ENCODE measurements at regions not wholly inside any gene's neighbourhood (a gene's known extent, or its start where the extent isn't known, plus 50 kb on each side); places are given as distances from the start of the nearest gene placed in this dataset.

DNA sequence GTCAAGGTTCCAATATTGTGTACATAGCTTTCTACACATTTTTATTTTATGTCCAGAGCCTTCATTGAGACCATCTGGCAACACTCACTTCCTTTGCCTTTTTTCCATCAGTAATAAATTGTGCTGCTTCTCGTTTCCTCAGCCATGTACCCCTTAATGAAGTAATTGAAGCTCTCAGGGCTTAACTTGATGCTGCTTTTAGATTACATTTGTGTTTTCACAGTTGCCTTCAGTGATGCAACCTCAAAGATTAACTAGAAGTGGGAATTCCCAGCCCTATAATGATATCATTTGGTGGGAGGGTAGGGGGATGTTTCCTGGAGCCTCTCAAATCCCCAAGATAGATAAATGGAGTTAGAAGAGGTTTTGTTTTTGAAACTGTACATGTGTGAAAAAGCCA lies 80.2 kb upstream of the KRR1 start:
- H2AFZ ChIP-seq, result no peak overlapping the region
- H3K27me3 ChIP-seq (ENCODE audit: control insufficient read depth, insufficient read depth, low read length), result no peaks in the 10 kb centered on the region
- no peak overlapping the region for H3K4me2 ChIP-seq (ENCODE audit: low read length)
- H3K4me3 ChIP-seq (ENCODE audit: low read depth, low read length), result no peak overlapping the region
- no peak overlapping the region for H3K9ac ChIP-seq
- H3K9me3 ChIP-seq (ENCODE audit: control insufficient read depth, low read length), result no peaks in the 10 kb centered on the region
- no peaks in the 10 kb centered on the region for H3K79me2 ChIP-seq
- H3K4me1 ChIP-seq, result no peaks in the 10 kb centered on the region
- H3K27ac ChIP-seq, result no peak overlapping the region
- H3K36me3 ChIP-seq (ENCODE audit: control insufficient read depth, insufficient read depth, low read length), result no peaks in the 10 kb centered on the region
- TF ChIP-seq, protein P1, sequence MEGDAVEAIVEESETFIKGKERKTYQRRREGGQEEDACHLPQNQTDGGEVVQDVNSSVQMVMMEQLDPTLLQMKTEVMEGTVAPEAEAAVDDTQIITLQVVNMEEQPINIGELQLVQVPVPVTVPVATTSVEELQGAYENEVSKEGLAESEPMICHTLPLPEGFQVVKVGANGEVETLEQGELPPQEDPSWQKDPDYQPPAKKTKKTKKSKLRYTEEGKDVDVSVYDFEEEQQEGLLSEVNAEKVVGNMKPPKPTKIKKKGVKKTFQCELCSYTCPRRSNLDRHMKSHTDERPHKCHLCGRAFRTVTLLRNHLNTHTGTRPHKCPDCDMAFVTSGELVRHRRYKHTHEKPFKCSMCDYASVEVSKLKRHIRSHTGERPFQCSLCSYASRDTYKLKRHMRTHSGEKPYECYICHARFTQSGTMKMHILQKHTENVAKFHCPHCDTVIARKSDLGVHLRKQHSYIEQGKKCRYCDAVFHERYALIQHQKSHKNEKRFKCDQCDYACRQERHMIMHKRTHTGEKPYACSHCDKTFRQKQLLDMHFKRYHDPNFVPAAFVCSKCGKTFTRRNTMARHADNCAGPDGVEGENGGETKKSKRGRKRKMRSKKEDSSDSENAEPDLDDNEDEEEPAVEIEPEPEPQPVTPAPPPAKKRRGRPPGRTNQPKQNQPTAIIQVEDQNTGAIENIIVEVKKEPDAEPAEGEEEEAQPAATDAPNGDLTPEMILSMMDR (IDR thresholded peaks at IDR 0.05), result no peak

DNA sequence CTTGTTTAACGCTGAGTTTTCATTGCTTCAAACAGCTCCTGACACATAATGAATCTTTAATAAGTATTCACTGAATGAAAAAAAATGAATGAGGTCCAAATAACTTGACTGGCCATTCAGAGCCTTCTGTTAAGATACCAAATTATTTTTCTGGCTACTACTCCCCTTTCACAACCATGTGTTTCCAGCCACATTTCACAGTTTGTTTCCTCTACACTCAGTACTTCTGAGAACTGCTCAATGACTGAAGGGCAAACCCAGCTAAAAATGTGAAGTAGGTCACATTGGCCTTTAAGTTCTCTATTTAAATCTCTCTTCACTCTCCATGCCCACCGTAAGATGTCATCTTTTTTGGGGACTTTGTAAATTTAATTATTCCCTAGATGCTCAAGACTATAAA lies 78.4 kb upstream of the KRR1 start:
- H3K4me3 ChIP-seq (ENCODE audit: low read depth, low read length), result no peak overlapping the region
- no peaks in the 10 kb centered on the region for H3K9me3 ChIP-seq (ENCODE audit: control insufficient read depth, low read length)
- H3K27me3 ChIP-seq (ENCODE audit: control insufficient read depth, insufficient read depth, low read length), result no peaks in the 10 kb centered on the region
- no peak overlapping the region for H3K27ac ChIP-seq
- no peak overlapping the region for H3K9ac ChIP-seq
- no peaks in the 10 kb centered on the region for H3K4me1 ChIP-seq
- H3K4me2 ChIP-seq (ENCODE audit: low read length), result no peak overlapping the region
- no peak overlapping the region for H2AFZ ChIP-seq
- H3K36me3 ChIP-seq (ENCODE audit: control insufficient read depth, insufficient read depth, low read length), result no peaks in the 10 kb centered on the region
- TF ChIP-seq, protein P1 (IDR thresholded peaks at IDR 0.05), result no peak
- H3K79me2 ChIP-seq, result no peaks in the 10 kb centered on the region

DNA sequence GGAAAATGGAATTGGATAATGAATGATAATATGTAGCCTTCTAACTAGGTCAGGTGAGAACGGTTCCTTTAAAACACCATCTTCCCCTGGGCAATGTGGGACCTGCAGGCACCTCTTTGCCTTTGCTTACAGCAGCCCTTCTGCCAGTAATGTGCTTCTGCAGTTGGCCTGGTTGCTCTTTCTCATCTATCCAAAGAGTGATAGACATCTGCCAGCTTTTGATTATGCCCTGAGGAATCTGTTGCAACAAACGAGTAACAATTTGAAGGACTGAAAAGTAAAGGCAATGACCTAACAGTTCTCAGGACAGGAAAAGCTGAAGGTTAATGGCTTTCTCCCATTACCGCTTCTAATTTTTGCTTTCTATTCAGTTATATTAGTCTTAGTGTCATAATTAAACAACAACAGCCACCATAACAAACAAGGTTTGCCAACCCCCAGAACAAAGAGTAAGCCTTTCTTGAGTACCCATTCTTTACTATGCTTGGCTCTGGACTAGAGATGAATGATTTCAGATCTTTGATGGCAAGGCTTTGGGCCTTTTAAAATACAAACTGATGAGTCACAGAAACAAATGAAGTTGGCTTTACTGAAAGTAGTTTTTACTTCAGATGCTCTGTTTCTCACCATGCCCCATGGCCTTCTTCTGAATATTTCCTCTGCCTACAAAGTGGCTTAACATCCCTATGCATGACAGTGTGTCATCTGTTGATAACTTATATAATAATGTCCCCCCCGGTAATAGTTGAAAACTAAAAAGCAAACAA lies 76.1 kb upstream of the KRR1 start:
- H3K79me2 ChIP-seq, result no peaks in the 10 kb centered on the region
- no peaks in the 10 kb centered on the region for H3K36me3 ChIP-seq (ENCODE audit: control insufficient read depth, insufficient read depth, low read length)
- no peaks in the 10 kb centered on the region for H3K4me1 ChIP-seq
- no peaks in the 10 kb centered on the region for H3K9me3 ChIP-seq (ENCODE audit: control insufficient read depth, low read length)
- no peak overlapping the region for H3K4me3 ChIP-seq (ENCODE audit: low read depth, low read length)
- H3K27ac ChIP-seq, result no peak overlapping the region
- H3K27me3 ChIP-seq (ENCODE audit: control insufficient read depth, insufficient read depth, low read length), result no peaks in the 10 kb centered on the region
- H2AFZ ChIP-seq, result no peak overlapping the region
- TF ChIP-seq, protein P1 (IDR thresholded peaks at IDR 0.05), result no peak
- H3K4me2 ChIP-seq (ENCODE audit: low read length), result no peak overlapping the region
- H3K9ac ChIP-seq, result no peak overlapping the region

DNA sequence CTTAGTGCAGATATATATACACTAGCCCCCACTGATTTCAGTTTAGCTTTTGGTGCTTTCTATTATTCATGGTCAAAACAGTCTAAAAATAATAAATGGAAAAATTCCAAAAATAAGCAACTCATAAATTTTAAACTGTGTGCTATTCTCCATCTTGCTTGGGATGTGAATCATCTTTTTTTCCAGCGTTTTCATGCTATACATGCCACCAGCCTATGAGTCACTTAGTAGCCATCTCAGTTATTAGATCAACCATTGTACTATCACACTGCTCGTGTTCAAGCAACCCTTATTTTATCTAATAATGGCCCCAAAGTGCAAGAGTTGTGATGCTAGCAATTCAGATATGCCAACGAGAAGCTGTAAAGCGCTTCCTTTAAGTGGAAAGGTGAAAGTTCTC lies 73.9 kb upstream of the KRR1 start:
- Histone ChIP-seq H3K36me3 (ENCODE audit: control insufficient read depth, insufficient read depth, low read length) (no peaks in the 10 kb centered on the region), H2AFZ (no peak overlapping the region), H3K79me2 (no peaks in the 10 kb centered on the region), H3K27ac (no peak overlapping the region), H3K9me3 (ENCODE audit: control insufficient read depth, low read length) (no peaks in the 10 kb centered on the region), H3K27me3 (ENCODE audit: control insufficient read depth, insufficient read depth, low read length) (no peaks in the 10 kb centered on the region), H3K4me3 (ENCODE audit: low read depth, low read length) (no peak overlapping the region), H3K4me2 (ENCODE audit: low read length) (no peak overlapping the region), H3K4me1 (no peaks in the 10 kb centered on the region), H3K9ac (no peak overlapping the region)
- TF ChIP-seq, protein P1 (IDR thresholded peaks at IDR 0.05), result no peak

DNA sequence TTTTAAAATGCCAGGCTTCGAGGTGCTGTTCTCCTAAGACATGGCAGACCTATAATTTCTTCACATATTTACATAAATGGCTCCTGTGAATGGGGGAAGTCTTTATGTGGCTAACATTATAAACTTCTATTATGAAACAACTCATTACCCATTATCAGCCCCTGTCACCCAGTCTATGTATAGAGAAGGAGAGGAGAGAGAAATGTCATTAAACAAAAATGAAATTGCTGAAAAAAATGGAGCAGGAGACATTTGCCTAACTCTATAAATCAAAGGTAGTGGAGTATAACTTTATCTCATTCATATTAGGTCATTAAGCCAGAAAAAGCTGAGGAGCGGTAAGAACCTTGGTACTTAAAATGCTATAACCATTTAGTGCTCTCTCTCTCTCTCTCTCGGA lies 71.9 kb upstream of the KRR1 start:
- no peak overlapping the region for H3K9ac ChIP-seq
- no peaks in the 10 kb centered on the region for H3K36me3 ChIP-seq (ENCODE audit: control insufficient read depth, insufficient read depth, low read length)
- H3K27me3 ChIP-seq (ENCODE audit: control insufficient read depth, insufficient read depth, low read length), result no peaks in the 10 kb centered on the region
- H3K27ac ChIP-seq, result no peak overlapping the region
- no peak overlapping the region for H3K4me3 ChIP-seq (ENCODE audit: low read depth, low read length)
- TF ChIP-seq, protein P1 (IDR thresholded peaks at IDR 0.05), result no peak
- no peaks in the 10 kb centered on the region for H3K79me2 ChIP-seq
- no peaks in the 10 kb centered on the region for H3K9me3 ChIP-seq (ENCODE audit: control insufficient read depth, low read length)
- no peak overlapping the region for H3K4me2 ChIP-seq (ENCODE audit: low read length)
- no peak overlapping the region for H2AFZ ChIP-seq
- no peaks in the 10 kb centered on the region for H3K4me1 ChIP-seq
